ENCODE measurements at regions not wholly inside any gene's neighbourhood (a gene's known extent, or its start where the extent isn't known, plus 50 kb on each side); places are given as distances from the start of the nearest gene placed in this dataset.
"Not testable (repeated sequence)": the region's sequence is repeated elsewhere in the genome, so short reads cannot be mapped to it uniquely, and the experiment has no call there.

DNA sequence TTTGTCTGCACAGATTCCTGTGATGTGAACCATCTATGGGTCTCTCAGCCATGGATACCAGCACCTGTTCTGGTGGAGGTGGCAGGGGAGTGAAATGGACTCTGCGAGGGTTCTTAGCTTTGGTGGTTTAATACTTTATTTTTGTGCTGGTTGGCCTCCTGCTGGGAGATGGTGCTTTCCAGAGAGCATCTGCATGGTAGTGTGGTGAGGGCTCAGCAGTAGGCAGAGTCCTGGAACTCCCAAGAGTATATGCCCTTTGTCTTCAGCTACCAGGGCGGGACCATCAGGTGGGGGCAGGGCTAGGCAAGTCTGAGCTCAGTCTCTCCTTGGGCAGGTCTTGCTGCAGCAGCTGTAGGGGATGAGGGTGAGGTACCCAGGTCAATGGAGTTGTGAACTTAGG lies 97.5 kb upstream of the TRIM2 start:
- DNase-seq (ENCODE audit: low read depth) = not testable (repeated sequence)

DNA sequence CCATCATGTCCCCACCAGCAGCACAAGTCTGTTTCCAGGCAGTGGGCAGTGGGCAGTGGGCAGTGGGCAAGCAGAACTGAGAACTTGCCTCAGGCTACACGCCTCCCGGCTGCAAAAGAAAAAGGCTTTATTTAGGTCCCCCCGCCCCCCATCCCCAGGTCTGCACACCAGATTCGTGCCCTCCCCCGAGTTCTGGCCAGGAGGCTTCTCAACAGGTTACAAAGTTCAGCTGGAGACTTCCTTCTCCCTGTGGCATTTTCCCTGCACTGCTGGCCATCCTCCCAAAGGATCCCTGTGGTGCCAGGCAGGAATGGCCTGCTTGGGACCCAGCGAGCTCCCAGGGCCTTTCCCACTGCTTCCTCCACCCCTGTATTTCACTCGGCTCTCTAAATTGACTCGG lies 97.0 kb upstream of the TRIM2 start:
- no peak for DNase-seq (ENCODE audit: low read depth)

DNA sequence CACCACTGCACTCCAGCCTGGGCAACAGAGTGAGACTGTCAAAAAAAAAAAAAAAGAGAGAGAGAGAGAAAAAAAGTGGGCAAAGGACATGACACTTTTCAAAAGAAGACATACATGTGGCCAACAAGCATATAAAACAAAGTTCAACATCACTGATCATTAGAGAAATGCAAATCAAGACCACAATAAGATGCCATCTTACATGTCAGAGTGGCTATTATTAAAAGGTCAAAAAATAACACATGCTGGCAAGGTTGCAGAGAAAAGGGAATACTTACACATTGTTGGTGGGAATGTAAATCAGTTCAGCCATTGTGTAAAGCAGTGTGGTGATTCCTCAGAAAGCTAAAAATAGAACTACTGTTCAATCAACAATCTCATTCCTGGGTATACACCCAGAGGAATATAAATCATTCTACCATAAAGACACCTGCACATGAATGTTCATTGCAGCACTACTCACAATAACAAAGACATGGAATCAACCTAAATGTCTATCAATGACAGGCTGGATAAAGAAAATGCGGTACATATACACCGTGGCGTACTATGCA lies 94.9 kb upstream of the TRIM2 start:
- no peak for DNase-seq (ENCODE audit: low read depth)

DNA sequence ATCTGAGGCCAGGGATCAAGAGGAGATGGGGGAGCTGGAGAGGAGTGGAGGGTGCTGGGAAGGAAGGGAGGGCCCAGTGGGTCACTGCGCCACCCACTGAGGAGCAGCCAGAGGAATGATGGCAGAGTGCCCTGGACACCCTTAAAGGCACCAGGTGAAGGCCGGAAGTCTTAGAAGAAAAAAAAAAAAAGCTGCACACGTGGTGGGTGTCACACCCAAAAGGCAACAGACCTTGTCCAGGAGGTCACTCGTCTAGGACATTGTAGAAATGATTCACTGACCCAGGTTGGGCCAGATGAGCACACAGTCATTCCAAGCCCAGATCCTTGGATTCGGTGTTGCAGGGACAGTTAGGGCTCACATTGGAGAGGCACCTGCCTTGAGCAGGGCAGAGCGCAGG lies 93.5 kb upstream of the TRIM2 start:
- DNase-seq (ENCODE audit: low read depth) = no peak

DNA sequence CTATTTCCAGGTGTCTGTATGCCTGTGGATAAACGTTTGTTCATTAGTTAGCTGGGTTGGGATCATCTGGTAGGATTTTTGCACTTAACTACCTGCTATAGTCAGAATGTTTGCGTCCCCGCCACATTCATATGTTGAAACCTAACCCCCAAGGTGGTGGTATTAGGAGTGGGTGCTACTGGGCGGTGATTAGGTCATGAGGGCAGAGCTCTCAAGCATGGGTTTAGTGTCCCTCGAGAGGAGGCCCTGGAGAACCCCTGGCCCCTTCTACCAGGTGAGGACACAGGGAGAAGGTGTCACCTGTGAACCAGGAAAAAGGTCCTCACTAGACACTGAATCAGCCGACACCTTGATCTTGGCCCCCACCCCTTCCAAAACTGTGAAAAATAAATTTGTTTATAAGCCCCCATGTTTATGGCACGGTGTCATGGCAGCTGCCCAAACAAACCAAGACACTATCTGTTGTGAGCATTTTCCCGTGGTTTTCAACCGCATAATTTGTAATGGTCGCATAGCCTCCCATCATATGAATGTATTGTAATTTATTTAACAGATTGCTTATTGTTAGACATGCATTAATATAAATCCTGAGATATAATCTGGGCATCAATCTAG lies 92.7 kb upstream of the TRIM2 start:
- DNase-seq (ENCODE audit: low read depth) = no peak

DNA sequence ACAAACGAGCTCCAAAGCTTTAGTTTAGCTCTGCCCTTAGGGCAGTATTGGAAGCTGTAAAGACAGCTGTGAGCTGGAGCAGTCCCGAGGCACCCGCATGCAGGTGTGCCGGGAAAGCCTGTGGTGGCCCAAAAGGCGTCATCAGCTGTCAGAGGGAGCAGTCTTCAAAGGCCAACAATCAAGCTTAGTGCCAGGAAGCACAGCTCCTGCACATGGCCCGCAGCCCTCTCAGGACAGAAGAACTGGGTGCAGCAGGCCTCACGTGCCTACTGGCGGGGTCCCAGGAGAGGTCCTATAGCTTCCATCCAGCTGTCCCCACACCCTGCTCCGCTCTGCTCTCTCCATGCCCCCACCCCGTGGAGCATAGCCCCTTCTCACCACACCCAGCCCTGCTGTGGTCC lies 92.2 kb upstream of the TRIM2 start:
- no peak for DNase-seq (ENCODE audit: low read depth)

DNA sequence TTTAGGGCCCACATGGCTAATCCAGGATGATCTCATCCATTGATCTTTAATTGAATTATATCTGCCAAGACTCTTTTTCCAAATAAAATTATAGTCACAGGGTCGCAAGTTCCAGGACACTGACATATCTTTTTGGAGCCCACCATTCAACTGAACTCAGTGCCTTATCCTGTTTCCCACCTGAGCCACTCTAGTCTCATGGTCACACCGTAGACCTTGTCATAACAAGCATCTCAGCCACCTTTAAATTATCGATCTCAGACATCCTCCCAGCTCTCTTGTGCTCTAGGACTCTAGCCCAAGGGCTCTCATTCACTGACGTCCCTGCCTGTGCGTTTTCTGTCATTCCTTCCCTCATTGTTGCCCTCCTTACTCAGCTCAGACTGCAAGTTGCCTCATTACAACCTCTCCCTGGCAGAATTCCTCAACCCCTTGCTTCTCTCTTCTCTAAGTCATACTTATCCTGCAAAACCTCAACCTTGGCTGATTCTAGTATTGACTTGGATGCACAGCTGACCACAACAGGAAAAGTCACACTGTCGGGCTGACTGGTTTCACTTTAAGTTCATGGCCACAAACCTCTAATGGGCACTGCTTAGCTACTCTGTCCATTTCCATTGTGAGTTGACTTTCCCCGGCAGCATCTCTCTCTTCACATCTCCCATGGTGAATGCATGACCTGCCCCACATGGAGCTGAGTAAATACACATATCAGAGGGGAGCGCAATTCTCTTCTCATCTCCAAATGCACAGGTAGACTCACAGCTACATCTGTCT lies 91.0 kb upstream of the TRIM2 start:
- peak; percentile 70 for DNase-seq (ENCODE audit: low read depth)

DNA sequence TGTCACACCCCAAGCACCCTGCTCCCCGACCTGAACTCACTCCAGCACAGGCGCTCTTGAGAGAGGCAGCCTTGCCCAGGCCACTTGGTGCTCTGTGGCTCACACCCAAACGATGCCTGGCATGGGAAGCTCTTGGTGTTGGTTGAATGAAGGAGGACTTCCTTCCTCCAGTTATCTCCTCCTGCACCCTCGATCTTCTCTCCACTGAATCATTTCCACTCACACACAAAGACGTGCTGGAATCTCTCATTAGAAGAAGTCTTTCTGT lies 90.5 kb upstream of the TRIM2 start:
- no peak for DNase-seq (ENCODE audit: low read depth)

DNA sequence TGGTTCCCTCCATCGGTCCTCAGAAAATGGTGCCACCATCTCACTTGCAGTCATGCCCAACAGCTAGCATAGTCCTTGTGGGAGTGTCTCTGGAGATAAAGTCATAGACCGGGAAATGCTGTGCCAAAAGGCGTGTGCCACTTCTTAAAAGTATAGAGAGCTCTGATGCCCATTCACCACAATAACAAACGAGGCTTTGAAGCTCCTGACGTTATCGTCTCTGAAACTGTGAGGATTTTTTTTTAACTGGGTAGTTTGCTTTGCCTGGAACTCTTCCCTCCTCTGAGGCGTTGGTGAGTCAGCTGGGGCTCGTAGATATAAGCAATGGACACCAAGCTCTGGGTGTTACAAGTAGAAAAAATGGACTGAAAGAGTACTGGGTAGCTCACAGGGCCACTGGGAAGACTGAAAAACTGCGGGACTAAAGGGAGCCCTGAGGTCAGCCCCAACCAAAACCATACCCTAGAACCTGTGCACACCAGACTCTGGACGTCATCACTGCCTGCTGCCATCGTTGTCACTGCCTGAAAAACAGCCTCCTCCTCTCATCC lies 89.4 kb upstream of the TRIM2 start:
- DNase-seq (ENCODE audit: low read depth) = peak; percentile 82

DNA sequence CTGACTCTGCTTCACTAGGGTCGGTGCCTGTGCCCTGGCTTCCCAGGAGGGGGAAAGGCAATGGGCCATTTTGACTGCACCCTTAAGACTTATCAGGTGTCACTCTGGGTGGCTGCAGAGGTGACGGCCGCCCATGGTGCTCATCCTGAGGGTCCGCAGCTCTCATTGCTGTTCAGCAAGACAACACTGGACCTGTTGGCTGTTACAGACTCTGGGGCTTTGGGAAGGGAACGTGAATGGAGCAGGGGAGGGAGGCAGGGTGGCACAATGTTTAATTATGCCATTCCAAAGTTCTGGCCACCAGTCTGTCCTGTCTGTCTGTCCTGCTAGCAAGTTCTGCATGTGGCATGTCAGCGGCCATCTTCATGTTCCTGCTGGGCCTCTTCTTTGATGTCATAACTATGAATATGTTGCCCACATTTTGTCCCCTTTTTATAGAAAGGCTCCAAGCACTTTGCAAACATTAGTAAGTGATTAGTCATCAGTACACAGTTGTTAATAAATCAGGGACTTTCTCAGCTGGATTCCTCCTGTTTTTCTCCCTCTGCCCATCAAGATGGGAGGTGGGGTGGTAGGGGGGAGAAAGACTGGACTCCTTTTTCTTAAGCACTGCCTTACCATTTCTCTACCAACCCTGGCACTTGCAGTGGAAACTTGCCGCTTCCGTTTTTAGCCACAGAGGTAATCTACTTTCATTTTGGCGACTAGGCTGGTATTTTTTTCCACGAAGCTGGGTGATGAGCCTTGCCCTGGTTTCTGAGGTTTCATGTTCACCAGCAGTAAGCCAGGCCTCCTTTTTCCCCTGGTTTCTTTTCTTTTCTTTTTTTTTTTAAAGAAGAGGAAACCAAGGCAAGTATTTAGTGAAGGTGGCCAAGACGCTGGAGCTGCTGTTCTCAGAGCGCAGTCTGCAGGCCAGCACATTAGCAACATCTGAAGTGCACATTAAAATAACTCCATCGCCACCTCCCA lies 88.6 kb upstream of the TRIM2 start:
- peak; percentile 33 for DNase-seq (ENCODE audit: low read depth)

DNA sequence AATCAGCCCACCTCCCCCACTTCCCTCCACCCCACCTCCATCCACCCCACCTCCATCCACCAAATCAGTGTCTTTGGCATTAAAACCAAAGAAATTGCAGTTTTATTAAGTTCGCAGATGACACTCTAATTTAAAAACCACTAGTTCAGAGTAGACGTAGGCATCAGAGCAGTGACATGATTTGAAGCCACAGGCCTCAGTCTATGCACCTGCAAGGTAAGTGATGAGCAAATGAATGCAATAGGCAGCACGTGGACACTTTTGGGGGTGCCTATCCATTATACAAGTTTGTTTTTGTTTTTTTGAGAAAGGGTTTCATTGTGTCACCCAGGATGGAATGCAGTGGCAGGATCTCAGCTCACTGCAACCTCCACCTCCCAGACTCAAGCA lies 88.0 kb upstream of the TRIM2 start:
- DNase-seq (ENCODE audit: low read depth) = no peak

DNA sequence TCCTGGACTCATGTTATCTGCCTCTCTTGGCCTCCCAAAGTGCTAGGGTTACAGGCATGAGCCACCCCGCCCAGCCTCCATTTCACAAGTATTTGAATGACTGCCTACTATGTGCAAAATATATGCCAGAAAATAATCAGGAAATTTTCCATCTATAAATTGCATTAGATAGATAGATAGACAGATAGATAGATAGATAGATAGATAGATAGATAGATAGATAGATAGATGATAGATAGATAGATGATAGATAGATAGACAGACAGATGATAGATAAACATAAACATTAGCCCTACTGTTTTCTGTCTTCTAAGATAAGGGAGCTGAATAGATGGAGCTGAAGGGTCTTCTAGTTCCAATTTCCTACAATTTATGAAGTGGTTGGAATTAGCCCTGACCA lies 87.4 kb upstream of the TRIM2 start:
- no peak for DNase-seq (ENCODE audit: low read depth)

DNA sequence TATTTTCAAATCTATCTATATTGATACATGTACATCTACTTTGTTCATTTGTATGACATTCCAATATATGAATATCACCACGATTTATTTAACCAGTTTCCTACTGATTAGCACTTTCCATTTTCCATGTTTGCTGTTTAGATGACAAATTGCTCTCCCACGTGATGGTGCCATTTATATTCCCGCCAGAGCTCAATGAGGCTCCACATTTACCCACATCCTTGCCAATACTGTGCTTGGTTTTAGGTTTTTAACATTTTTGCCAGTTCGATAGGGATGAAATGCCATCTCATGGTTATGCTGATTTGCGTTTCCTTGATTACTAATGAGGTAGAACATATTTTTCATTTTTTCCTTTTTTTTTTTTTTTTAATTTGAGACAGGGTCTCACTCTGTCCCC lies 86.7 kb upstream of the TRIM2 start:
- DNase-seq (ENCODE audit: low read depth) = no peak

DNA sequence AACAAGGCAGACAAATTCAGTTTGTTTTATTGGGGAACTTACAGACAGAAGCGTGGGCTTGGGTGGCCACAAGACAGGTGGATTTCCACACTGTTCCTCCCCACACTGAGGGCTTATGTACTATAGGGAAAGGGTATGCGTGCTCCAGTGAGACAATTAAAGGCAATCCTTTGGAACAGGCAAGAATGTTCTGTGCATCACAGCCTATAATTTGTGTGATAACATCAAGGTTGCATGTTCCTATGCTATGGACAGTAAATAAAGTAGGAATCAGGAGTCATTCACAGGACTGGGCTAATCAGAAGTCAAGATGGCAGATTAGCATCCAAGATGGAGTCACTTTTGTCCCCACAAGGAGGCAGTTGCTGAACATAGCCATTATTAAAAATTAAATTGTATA lies 84.6 kb upstream of the TRIM2 start:
- DNase-seq (ENCODE audit: low read depth) = no peak

DNA sequence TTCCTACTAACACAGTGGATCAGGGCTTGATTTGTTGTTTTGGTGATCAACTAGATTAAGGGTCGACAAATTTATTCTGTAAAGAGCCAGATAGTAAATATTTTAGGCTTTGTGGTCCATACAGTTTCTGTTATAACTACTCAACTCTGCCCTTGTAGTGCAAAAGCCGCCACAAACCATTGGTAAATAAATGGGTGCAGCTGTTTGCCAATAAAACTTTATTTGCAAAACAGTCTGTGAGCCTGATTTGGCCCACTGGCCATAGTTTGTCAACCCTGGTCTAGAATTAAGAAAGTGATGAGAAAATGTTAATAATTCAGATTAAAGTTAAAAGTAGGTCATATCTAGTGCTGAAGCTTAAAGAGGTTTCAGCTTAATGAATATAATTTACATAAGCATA lies 84.0 kb upstream of the TRIM2 start:
- no peak for DNase-seq (ENCODE audit: low read depth)

DNA sequence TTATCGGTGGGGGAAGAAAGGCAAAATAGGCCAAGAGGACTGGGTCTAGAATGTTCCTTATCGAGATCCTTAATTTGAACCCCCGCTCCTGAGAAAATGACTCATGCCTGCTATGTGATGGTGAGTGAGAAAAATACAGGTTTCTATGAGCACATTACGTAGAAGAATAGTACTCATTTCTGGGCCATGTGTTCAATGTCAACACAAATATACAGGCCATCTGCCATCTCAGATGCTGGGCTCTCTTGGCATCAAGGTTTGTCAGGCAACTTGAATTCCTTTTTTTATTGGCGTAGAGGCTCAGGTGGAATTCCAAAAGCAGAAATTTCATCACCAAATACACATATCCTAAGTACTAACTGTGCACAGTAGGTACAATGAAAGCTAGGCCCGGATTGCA lies 81.4 kb upstream of the TRIM2 start:
- no peak for DNase-seq (ENCODE audit: low read depth)

DNA sequence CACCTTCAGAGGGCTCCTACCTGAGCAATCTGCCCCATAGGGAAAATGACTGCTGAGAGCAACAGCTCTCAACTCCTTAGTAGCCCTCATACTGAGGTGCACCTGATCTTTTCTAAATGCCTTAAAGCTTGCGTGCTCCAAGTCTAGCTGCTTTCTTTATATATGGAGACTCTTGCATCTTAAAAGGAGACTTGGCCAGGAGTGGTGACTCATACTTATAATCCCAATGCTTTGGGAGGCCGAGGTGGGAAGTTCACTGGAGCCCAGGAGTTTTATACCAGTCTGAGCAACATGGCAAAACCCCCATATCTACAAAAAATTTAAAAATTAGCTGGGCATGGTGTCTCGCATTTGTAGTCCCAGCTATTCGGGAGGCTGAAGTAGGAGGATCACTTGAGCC lies 78.1 kb upstream of the TRIM2 start:
- no peak for DNase-seq (ENCODE audit: low read depth)

DNA sequence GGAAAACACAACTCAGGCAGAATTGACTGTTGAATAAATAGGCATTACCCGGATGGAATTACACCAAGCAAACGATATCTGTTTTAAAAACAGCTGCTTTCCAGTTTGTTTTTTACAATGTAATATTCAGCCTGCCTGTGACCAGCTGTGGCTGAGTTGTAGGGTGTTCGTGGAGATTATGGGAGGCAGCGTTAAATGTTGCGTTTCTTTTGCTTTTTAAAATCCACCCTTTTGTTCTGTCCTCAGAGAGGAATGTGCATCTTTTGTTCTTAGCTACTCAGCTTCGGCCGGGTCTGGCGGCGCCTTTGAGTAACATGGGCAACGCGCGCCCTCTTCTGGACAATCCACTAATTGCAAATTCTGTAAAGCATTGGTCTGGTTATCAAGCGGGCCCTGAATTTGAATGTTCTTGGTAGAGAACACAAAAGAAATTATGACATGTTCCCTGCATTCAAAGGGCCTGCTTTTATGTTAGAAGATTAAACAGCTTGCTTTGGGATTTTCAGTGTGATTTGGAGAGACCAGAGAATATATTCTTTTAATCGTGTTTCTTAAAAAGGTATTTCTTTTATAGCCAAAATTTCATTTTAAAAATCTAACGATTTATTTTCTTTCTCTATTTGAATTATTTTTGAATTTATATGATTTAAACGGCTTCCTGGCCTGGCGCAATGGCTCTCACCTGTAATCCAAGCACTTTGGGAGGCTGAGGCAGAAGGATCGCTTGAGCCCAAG lies 76.3 kb upstream of the TRIM2 start:
- DNase-seq (ENCODE audit: low read depth) = peak; percentile 73

DNA sequence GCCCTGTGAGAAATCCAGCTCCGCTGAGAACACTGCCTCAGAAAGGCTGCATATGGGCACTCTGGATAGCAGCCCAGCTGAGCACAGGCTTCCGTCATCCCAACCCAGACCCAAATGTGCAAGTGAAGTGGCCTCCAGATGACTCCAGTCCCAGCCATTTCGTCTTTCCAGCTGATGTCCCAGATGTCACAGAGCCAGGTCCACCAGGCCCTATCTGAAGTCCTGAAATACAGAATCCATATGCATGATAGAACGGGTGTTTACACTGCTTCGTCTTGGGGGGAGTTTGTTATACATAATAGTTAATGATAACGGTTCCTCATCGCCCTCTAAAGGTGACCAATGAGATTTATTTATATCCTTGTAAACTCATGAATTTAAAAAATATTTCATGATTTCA lies 72.6 kb upstream of the TRIM2 start:
- DNase-seq (ENCODE audit: low read depth) = no peak

DNA sequence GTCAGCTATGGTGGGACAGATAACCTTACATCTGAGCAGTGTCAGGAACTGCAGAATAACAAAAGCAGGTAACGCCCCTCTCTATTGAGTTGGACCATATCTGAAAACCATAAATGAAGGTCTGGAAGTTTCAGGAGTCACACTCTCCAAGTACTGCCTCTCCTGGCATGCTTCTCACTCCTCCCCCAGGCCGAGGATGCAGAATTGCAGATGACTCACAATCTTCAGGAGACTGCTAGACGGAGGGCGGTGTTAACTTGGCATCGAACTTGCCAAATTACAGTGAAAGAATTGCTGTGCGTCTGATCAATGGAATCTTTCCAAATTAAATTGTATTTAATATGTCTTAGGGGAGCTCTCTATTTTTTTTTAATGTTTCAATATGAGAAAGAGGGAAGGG lies 67.1 kb upstream of the TRIM2 start:
- DNase-seq (ENCODE audit: low read depth) = peak; percentile 85

DNA sequence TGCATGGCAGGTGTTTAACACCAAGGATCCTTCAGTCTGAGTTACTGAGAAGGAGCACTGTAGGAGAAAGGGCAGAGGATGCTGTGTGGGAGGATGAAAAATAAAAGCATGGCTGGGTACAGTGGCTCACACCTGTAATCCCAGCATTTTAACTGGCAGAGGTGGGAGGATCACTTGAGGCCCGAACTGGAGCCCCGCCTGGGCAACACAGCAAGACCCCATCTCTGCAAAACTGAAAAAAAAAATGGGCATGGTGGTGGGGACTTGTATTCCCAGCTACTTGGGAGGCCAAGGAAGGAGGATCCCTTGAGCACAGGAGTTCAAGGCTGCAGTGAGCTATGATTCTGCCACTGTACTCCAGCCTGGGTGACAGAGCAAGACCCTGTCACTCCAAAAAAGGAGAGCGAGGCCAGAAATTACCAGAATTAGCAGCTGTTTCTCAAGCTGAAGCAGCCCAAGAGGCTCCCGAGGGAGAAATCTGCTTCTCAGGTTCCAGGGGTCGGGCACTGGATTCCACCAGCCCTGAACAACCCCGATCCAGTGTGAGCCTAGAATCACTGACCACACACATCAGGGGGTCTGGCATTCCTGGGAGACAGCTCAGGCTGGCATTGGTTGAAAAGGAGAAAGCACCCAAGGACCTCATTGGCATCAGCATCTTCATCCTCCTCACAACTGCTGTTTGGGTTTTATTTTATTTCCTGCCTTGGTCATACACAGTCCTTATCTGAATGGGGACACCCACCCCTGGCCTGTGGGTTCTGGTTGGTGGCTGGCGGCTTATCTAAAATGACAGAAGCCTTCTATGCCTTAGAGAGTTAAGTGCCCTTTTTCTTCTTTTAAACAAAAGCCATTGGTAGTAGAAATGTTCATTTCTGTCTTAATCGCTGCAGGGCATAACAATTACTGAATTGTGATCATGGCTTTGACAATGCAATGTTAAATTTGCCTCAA lies 66.3 kb upstream of the TRIM2 start:
- no peak for DNase-seq (ENCODE audit: low read depth)

Data from stromal cell of bone marrow (primary cell).